Activated T-helper 17 cell treated with anti-CD3 and anti-CD28 coated beads, Interleukin-2, amount 50 U/mL, for 72 hours (primary cell): ENCODE measurements at regions not wholly inside any gene's neighbourhood (a gene's known extent, or its start where the extent isn't known, plus 50 kb on each side); places are given as distances from the start of the nearest gene placed in this dataset.

ENCODE experiments used
- ATAC-seq: fragments of 150-1000 bp; cut with Tn5 transposase; replicated peaks from 2 replicates; pipeline ENCODE4 v1.10.0; 2021; ENCODE audit warnings: mild to moderate bottlenecking, moderate library complexity
- H3K27ac Mint-ChIP-seq: one replicate; pipeline ENCODE4 v1.8.0; 2022; ENCODE audit warnings: mixed read lengths
- H3K27me3 Mint-ChIP-seq: one replicate; pipeline ENCODE4 v1.8.0; 2022; ENCODE audit warnings: mixed read lengths
- H3K36me3 Mint-ChIP-seq: one replicate; pipeline ENCODE4 v1.8.0; 2022; ENCODE audit warnings: low read depth, mild to moderate bottlenecking, mixed read lengths
- H3K4me1 Mint-ChIP-seq: one replicate; pipeline ENCODE4 v1.8.0; 2022; ENCODE audit warnings: mixed read lengths
- H3K4me3 Mint-ChIP-seq: one replicate; pipeline ENCODE4 v1.8.0; 2022; ENCODE audit warnings: mild to moderate bottlenecking, mixed read lengths
- H3K9me3 Mint-ChIP-seq: one replicate; pipeline ENCODE4 v1.8.0; 2022; ENCODE audit warnings: mixed read lengths

DNA sequence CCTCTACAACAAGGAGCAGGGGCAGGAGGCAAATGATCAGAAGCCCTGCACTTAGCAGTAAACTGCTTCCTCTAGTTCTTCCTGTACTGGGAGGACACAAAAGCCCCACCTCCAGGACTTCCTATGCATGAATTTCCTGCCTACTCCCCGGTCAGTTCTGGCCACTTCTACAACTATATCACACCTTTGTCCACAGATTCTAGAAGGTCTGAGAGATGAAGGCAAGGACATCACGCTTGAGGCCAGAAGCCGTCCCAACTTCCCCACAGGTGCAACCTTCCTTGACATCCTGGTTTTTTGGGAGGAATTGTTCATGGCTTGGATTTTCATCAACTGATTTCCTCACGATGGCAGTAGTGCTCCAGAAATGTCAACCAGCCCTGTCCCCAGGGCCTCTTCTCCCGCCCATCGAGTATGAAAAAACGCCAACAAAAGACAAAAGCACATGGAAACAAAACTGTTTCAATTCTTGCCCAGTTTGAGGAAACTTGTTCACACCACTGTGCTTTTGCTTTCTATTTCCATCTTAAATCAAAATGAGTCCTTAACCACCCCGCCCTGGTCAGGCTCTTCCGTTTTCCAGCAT lies 206.5 kb upstream of the STK26 start:
- no peaks in the 10 kb centered on the region for H3K9me3 Mint-ChIP-seq
- peak overlapping the region; percentile 79 for H3K27ac Mint-ChIP-seq
- H3K4me1 Mint-ChIP-seq: peaks cover 9% of the 10 kb centered on the region
- no peaks in the 10 kb centered on the region for H3K36me3 Mint-ChIP-seq
- no peaks in the 10 kb centered on the region for H3K27me3 Mint-ChIP-seq
- ATAC-seq: peak; percentile 63
- peak overlapping the region; percentile 65 for H3K4me3 Mint-ChIP-seq

DNA sequence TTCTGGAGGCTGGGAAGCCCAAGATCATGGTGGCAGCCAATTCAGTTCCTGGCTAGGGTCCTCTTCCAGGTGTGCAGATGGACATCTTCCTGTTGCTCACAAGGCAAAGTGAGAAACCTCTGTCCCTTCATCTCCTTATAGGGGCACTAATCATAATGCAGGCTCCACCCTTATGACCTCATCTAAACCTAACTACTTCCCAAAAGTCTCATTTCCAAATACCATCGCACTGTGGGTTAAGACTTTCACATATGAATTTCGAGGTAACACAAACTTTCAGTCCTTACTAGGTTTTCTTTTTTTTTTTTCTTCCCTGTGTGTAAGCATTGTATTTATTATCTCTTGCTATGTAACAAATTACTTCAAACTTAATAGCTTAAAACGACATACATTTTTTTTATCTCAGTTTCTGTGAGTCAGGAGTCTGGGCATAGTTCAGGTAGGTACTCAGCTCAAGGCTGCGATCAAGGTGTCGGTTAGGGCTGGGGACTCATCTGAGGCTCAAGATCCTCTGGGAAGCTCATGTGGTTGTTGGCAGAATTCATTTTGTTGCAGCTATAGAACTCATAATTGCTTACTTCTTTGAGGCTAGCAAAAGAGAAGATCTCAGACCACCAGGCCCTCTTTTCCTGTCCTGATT lies 204.7 kb upstream of the STK26 start:
- no peaks in the 10 kb centered on the region for H3K9me3 Mint-ChIP-seq
- no peak overlapping the region for H3K27ac Mint-ChIP-seq
- no peaks in the 10 kb centered on the region for H3K36me3 Mint-ChIP-seq
- ATAC-seq: peak; percentile 73
- no peaks in the 10 kb centered on the region for H3K27me3 Mint-ChIP-seq
- peak overlapping the region; percentile 65 for H3K4me3 Mint-ChIP-seq
- H3K4me1 Mint-ChIP-seq: peaks cover 6% of the 10 kb centered on the region

DNA sequence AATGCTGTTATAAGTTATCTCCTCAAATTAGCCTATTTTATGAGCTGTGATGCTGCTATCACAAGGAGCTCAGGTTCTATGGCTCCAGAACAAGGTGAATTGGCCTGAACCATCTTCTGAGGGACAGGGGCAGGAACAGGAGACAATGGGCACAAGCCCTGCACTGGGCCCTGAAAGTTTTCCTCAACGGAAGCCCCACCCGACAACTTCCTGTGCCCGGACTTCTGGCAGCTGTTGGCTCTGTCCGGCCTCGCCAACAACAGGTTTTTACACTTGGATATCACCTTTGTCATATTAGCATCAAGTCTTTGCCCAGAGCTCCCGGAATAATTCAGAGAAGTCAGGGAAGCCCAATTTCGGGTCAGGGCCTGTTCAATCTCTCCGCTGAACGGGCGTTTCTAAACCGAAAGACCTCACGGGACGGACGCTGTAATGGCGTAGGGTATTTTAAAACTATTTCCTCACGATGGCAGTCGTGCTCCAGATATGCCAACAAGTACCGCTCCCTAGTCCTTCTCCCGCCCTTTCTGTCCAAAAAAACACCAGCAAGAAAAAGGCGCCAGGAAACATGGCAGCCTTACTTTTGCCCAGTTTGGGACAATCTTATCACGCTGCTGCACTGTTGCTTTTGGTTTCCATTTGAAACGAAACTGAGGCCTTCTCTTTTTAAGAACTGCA lies 201.0 kb upstream of the STK26 start:
- Mint-ChIP-seq H3K9me3 (no peaks in the 10 kb centered on the region), H3K27me3 (no peaks in the 10 kb centered on the region), H3K36me3 (no peaks in the 10 kb centered on the region), H3K27ac (no peak overlapping the region), H3K4me3 (no peak overlapping the region), H3K4me1 (peaks cover 1% of the 10 kb centered on the region)
- no peak for ATAC-seq

DNA sequence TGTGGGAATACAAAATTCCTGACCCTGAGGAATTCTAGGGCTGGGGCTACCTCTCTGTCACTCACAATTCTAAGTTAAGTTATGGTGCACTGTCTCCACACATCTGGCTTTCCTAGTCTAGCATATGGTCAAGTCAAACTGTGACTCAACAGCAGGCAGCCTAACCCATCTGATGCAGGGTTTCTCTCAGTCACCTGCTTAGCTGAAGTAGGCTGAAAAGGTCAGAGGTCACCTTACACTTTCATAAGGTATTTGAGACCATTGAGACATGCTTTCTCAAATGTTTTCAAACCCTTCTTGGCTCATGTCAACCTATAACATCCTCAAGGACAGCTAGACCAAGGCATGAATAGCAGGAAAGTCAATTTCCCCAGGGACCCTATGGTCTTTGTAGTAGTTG lies 196.5 kb upstream of the STK26 start:
- H3K36me3 Mint-ChIP-seq: no peaks in the 10 kb centered on the region
- no peaks in the 10 kb centered on the region for H3K27me3 Mint-ChIP-seq
- no peak overlapping the region for H3K27ac Mint-ChIP-seq
- no peak for ATAC-seq
- H3K9me3 Mint-ChIP-seq: no peaks in the 10 kb centered on the region
- no peaks in the 10 kb centered on the region for H3K4me1 Mint-ChIP-seq
- H3K4me3 Mint-ChIP-seq: no peak overlapping the region

DNA sequence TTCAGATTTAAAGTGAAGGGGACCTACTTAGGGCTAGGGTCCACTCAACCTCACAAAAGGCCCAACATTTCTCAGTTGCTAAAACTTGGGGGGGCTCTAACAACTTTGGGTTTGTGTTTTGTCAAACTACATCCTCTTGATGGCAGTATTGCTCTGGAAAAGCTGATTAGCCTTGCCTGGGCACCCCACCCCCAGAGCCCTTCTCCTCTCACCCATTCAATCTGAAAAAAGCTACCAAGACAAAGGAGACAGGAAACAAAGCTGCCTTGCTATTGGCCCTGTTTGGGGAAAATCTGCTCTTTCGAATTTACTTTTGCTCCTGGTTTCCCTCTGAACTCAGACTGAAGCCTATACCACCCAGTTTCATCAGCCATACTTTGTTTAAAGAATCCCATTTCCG lies 195.2 kb upstream of the STK26 start:
- Mint-ChIP-seq H3K27ac (peak overlapping the region; percentile 53), H3K4me1 (no peaks in the 10 kb centered on the region), H3K36me3 (no peaks in the 10 kb centered on the region), H3K9me3 (no peaks in the 10 kb centered on the region), H3K4me3 (peak overlapping the region; percentile 31), H3K27me3 (no peaks in the 10 kb centered on the region)
- peak; percentile 81 for ATAC-seq

DNA sequence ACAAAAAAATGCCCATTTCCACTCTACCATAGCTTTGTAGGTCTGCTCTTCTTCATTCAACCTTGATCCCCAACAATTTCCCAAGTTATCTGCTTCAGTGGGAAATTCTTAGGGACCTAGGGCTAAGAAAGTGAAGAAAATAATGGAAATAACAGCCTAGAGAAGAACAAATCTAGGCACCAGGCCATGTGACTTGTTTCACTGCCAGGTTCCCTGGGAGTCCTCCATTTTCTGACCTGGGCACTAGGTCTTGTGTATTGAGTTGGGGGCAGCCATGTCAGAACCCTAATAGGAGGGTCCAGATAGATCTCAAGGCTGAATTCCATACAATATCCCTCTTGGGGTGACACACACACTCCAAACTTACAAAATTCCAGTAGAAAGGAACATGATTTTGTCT lies 194.6 kb upstream of the STK26 start:
- Mint-ChIP-seq H3K36me3 (no peaks in the 10 kb centered on the region), H3K27me3 (no peaks in the 10 kb centered on the region), H3K27ac (peak overlapping the region; percentile 53), H3K4me3 (peak overlapping the region; percentile 31), H3K4me1 (no peaks in the 10 kb centered on the region), H3K9me3 (no peaks in the 10 kb centered on the region)
- ATAC-seq: no peak

DNA sequence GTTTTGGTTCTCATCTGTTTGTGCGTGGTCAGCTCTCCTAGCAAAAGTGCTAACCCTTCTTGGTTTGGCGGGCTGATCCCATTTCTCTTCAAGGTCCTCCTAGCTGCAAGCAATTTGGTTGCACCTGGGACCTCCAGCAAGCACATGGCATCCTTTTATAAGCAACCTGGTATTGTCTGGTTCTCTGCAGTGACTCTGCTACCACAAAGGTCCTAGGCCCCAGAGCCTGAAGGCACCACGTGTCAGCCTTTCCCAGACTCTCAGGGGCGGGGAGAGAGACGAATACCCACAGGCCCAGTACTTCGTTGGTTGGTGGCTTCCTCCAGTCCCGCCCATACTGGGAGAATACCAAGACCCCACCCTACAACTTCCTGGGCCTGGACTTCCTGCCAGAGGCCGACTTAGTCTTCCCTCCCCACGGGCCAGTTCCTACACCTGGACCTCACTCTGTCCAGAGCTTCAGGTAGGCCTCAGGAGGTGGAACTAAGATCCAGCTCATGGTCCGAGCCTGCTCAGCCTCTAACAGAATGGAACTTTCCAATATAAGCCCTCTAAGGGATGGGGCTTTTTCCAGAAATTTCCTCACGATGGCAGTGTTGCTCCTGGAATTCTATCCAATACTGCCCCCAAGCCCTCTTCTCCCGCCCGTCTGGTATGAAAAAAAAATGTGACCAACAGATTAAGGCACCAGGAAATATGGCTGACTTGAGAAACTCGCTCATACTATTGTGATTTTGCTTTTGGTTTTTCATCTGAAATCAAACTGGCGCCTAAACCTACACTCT lies 192.5 kb upstream of the STK26 start:
- ATAC-seq: peak; percentile 87
- H3K36me3 Mint-ChIP-seq: no peaks in the 10 kb centered on the region
- peak overlapping the region; percentile 70 for H3K27ac Mint-ChIP-seq

DNA sequence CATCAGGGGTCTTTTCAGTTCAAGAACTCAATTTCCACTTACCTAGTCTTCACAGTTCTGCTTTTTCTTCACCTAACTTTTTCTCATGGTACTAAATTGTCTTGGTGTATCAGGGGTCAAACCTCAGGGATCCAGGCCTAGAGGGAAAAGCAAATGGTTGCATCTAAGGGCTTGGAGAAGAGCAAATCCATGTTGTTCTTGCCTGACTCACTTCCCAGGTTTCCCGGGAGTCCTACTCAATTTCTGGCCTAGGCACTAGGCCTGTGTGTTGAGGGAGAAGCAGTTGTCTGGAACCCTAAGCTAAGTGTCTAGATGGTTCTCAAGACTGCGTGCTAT lies 191.9 kb upstream of the STK26 start:
- Mint-ChIP-seq H3K4me3 (peak overlapping the region; percentile 82), H3K9me3 (no peaks in the 10 kb centered on the region)

More for the DNA sequence above, 192.5 kb upstream of the STK26 start:
- Mint-ChIP-seq H3K9me3 (no peaks in the 10 kb centered on the region), H3K27me3 (no peaks in the 10 kb centered on the region), H3K4me1 (no peaks in the 10 kb centered on the region), H3K4me3 (peak overlapping the region; percentile 82)

DNA sequence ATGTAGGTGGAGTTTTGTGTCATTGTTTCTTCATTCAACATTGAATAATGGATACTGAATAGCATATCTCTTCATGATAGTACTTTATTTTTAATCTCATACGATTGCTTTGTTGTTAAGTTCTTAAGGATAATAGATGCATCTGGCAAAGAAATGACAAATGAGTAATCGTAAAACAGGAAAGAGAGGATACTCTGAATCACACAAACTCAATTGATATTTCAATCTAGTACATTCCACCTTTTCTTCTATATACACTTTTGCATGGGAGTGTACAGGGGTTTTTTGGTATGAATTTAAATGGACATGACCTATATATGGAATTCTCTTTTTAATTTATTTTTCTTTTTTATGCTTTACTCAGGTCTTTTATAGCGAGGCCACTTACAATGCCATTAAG lies 186.9 kb upstream of the STK26 start:
- ATAC-seq: no peak
- no peak overlapping the region for H3K27ac Mint-ChIP-seq
- H3K4me1 Mint-ChIP-seq: no peaks in the 10 kb centered on the region
- H3K36me3 Mint-ChIP-seq: no peaks in the 10 kb centered on the region
- H3K9me3 Mint-ChIP-seq: no peaks in the 10 kb centered on the region
- H3K4me3 Mint-ChIP-seq: no peak overlapping the region
- H3K27me3 Mint-ChIP-seq: no peaks in the 10 kb centered on the region

More for the DNA sequence above, 191.9 kb upstream of the STK26 start:
- Mint-ChIP-seq H3K27ac (peak overlapping the region; percentile 70), H3K27me3 (no peaks in the 10 kb centered on the region), H3K36me3 (no peaks in the 10 kb centered on the region), H3K4me1 (no peaks in the 10 kb centered on the region)
- ATAC-seq: no peak

DNA sequence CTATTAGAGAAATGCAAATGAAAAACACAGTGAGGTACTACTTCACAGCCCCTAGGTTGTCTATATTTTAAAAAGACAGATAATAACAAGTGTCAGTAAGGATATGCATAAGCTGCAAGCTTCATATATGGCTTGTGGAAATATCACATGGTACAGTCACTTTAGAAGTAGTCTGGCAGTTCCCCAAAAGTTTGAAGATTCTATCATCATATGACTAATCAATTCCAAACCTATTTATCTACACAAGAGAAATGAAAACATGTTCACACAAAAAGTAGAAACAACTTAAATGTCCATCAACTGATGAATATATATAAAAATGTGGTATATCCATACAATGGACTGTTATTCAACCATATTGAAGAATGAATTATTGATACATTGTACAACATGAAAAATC lies 185.8 kb upstream of the STK26 start:
- no peak for ATAC-seq
- Mint-ChIP-seq H3K36me3 (no peaks in the 10 kb centered on the region), H3K9me3 (no peaks in the 10 kb centered on the region), H3K27me3 (no peaks in the 10 kb centered on the region), H3K27ac (no peak overlapping the region), H3K4me3 (no peak overlapping the region), H3K4me1 (no peaks in the 10 kb centered on the region)

DNA sequence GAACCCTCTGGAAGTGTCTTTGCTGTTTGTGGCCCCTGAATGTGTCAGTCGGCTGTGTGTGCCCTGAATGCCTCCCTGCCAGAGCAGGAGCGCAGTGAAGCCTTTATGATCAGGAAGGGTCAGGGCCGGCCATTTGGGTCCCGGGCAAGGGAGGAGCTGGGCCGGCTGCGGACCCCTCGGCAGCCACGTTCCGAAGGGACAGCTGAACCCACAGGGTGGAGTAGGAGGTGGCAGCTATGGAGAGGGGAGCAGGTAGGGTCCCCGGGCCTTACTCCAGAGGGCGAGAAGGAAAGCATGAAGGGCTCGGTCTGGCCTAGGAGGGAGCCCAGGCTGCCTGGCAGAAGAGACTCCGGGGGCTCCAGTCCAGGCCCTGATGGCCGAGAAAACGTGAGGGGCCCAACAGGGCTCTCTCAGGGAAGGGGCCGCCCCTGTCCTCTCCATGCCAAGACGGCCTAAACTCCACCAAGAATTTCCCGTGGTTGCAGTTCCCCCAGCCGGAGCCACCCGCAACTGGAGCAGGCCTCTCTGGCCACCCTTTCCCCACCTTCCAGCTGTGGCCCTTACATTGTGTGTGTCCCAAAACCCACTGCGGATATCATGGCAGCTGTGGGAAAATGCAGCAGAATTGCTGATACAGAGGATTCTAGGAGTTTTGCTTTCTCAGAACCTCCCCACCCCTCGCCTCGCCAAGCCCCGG lies 182.2 kb upstream of the STK26 start:
- Mint-ChIP-seq H3K4me1 (no peaks in the 10 kb centered on the region), H3K36me3 (no peaks in the 10 kb centered on the region), H3K4me3 (no peak overlapping the region), H3K27ac (no peak overlapping the region), H3K9me3 (no peaks in the 10 kb centered on the region), H3K27me3 (no peaks in the 10 kb centered on the region)
- no peak for ATAC-seq

DNA sequence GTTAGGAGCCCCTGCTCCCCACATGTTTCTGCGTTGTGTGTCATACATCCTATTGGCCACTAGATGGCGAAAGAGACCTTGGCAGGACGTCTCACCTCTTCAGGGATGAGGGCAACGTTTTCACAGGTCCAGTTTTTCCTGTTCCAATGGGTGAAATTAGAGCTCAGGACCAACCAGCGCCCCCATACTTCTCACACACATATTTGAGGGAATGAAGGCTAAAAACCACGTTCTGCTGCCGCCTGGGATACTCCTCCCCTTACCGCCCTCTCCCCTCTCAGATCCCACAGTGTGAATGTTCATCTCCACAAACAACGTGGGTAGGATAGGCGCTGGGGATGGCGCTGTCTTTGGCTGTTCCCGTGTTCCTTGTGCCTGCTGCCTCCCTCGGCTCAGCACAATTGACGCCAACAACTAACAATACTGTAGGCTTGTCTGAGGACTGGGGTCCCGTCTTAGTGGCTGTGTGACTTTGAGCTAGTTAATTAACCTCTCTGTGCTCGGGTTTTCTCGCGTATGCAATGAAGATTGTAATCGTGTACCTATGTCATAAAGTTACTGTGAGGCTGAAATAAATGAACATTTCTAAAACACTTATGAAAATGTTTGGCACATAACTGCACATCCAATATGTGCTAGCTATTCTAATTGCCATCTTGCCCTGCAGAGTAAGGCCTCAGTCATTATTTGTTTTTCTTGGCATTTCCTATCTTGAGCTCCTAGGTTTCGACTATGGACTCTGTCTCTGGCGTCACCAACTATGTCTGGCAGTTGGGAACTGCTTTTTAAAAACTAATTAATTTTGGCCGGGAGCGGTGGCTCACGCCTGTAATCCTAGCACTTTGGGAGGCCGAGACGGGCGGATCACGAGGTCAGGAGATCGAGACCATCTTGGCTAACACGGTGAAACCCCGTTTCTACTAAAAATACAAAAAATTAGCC lies 181.3 kb upstream of the STK26 start:
- H3K4me1 Mint-ChIP-seq: no peaks in the 10 kb centered on the region
- ATAC-seq: peak; percentile 68
- H3K4me3 Mint-ChIP-seq: no peak overlapping the region

DNA sequence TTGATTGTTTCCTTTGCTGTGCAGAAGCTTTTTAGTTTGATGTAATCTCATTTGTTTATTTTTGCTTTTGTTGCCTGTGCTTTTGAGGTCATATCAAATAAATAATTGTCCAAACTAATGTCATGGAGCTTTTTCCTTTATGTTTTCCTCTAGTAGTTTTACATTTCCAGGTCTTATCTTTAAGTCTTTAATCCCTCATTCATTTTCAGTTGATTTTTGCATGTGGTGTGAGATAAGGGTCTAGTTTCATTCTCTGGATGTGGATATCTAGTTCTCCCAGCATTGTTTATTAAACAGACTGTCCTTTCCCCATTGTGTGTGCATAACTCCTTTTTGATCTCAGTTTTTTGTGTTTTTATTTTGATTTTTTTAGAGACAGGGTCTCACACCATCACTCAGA lies 179.1 kb upstream of the STK26 start:
- Mint-ChIP-seq H3K27ac (no peak overlapping the region), H3K4me3 (no peak overlapping the region), H3K4me1 (no peaks in the 10 kb centered on the region), H3K27me3 (no peaks in the 10 kb centered on the region), H3K9me3 (no peaks in the 10 kb centered on the region), H3K36me3 (no peaks in the 10 kb centered on the region)
- ATAC-seq: no peak

More for the DNA sequence above, 181.3 kb upstream of the STK26 start:
- Mint-ChIP-seq H3K36me3 (no peaks in the 10 kb centered on the region), H3K9me3 (no peaks in the 10 kb centered on the region), H3K27me3 (no peaks in the 10 kb centered on the region), H3K27ac (no peak overlapping the region)
